SJCRH30 (cell line): ENCODE measurements at regions not wholly inside any gene's neighbourhood (a gene's known extent, or its start where the extent isn't known, plus 50 kb on each side); places are given as distances from the start of the nearest gene placed in this dataset.
A peak's percentile ranks its signal among the peaks of the same experiment; 100 is the strongest.

Experiments used
- DNase-seq, 2 experiments: peaks; one replicate each; pipeline ENCODE4 v3.0.0-alpha.2; 2015 to 2020
- H3K27ac ChIP-seq: fragments of 250-450 bp; sonication (Bioruptor Pico); 2 replicates; pipeline ENCODE4 v1.5.1; 2020; ENCODE audit warnings: mild to moderate bottlenecking, moderate library complexity
- H3K27me3 ChIP-seq: fragments of 250-450 bp; sonication (Bioruptor Pico); 2 replicates; pipeline ENCODE4 v1.5.1; 2020; ENCODE audit warnings: mild to moderate bottlenecking, moderate library complexity
- H3K36me3 ChIP-seq: fragments of 250-450 bp; sonication (Bioruptor Pico); 2 replicates; pipeline ENCODE4 v1.5.1; 2020; ENCODE audit warnings: mild to moderate bottlenecking, moderate library complexity
- H3K4me1 ChIP-seq: fragments of 250-450 bp; sonication (Bioruptor Pico); 2 replicates; pipeline ENCODE4 v1.5.1; 2020; ENCODE audit warnings: mild to moderate bottlenecking, moderate library complexity
- H3K4me3 ChIP-seq: fragments of 250-450 bp; sonication (Bioruptor Pico); 2 replicates; pipeline ENCODE4 v1.5.1; 2020; ENCODE audit warnings: mild to moderate bottlenecking, moderate library complexity
- H3K9me3 ChIP-seq: fragments of 250-450 bp; sonication (Bioruptor Pico); replicated peaks from 2 replicates; pipeline ENCODE4 v1.5.1; 2020; ENCODE audit warnings: mild to moderate bottlenecking, moderate library complexity

GRCh38 chr22:23403152-23403719 lies 176.9 kb downstream of the IGLL1 start:
- Histone ChIP-seq H3K9me3 (no peaks in the 10 kb centered on the region), H3K4me3 (no peak overlapping the region), H3K27ac (no peak overlapping the region), H3K36me3 (no peaks in the 10 kb centered on the region), H3K4me1 (0 out of 2 replicates have a peak, but pooled peaks cover 3% of the 10 kb centered on the region), H3K27me3 (no peaks in the 10 kb centered on the region)
- no peak for DNase-seq

- 0 out of 2 replicates have a peak, but pooled peaks cover 3% of the 10 kb centered on the region for H3K4me1 ChIP-seq
- H3K36me3 ChIP-seq = no peaks in the 10 kb centered on the region
- H3K4me3 ChIP-seq = no peak overlapping the region
- no peaks in the 10 kb centered on the region for H3K9me3 ChIP-seq
- no peak for DNase-seq
- no peak overlapping the region for H3K27ac ChIP-seq
- no peaks in the 10 kb centered on the region for H3K27me3 ChIP-seq
Observed at GRCh38 chr22:23402275-23403151, 177.6 kb downstream of the IGLL1 start.

GRCh38 chr22:23401910-23402274 lies 178.2 kb downstream of the IGLL1 start:
- no peaks in the 10 kb centered on the region for H3K27me3 ChIP-seq
- no peak overlapping the region for H3K27ac ChIP-seq
- no peak for DNase-seq
- 0 out of 2 replicates have a peak, but pooled peaks cover 3% of the 10 kb centered on the region for H3K4me1 ChIP-seq
- H3K36me3 ChIP-seq = no peaks in the 10 kb centered on the region
- no peak overlapping the region for H3K4me3 ChIP-seq
- no peaks in the 10 kb centered on the region for H3K9me3 ChIP-seq

- Histone ChIP-seq H3K9me3 (no peaks in the 10 kb centered on the region), H3K4me3 (no peak overlapping the region), H3K4me1 (0 out of 2 replicates have a peak, but pooled peaks cover 3% of the 10 kb centered on the region), H3K27ac (no peak overlapping the region), H3K36me3 (no peaks in the 10 kb centered on the region), H3K27me3 (no peaks in the 10 kb centered on the region)
- no peak for DNase-seq
Observed at GRCh38 chr22:23401111-23401909, 178.8 kb downstream of the IGLL1 start.

- H3K27ac ChIP-seq = no peak overlapping the region
- H3K9me3 ChIP-seq = no peaks in the 10 kb centered on the region
- no peaks in the 10 kb centered on the region for H3K36me3 ChIP-seq
- no peaks in the 10 kb centered on the region for H3K27me3 ChIP-seq
- H3K4me1 ChIP-seq = 0 out of 2 replicates have a peak, but pooled peaks cover 3% of the 10 kb centered on the region
- DNase-seq = no peak
- H3K4me3 ChIP-seq = no peak overlapping the region
Observed at GRCh38 chr22:23400286-23400981, 179.7 kb downstream of the IGLL1 start.

GRCh38 chr22:23399367-23400285 lies 180.5 kb downstream of the IGLL1 start:
- Histone ChIP-seq H3K4me3 (no peak overlapping the region), H3K36me3 (no peaks in the 10 kb centered on the region), H3K27ac (no peak overlapping the region), H3K9me3 (no peaks in the 10 kb centered on the region), H3K4me1 (0 out of 2 replicates have a peak, but pooled peaks cover 3% of the 10 kb centered on the region), H3K27me3 (no peaks in the 10 kb centered on the region)
- no peak for DNase-seq

GRCh38 chr22:23398701-23399366 lies 181.3 kb downstream of the IGLL1 start:
- no peaks in the 10 kb centered on the region for H3K36me3 ChIP-seq
- DNase-seq = peak; percentile 36 to 55

GRCh38 chr22:23397613-23398567 lies 182.2 kb downstream of the IGLL1 start:
- H3K4me1 ChIP-seq = 0 out of 2 replicates have a peak, but pooled peaks cover 3% of the 10 kb centered on the region
- no peaks in the 10 kb centered on the region for H3K27me3 ChIP-seq
- no peaks in the 10 kb centered on the region for H3K9me3 ChIP-seq
- H3K4me3 ChIP-seq = no peak overlapping the region
- DNase-seq = no peak
- no peaks in the 10 kb centered on the region for H3K36me3 ChIP-seq
- no peak overlapping the region for H3K27ac ChIP-seq

More at GRCh38 chr22:23398701-23399366, 181.3 kb downstream of the IGLL1 start:
- H3K27ac ChIP-seq = no peak overlapping the region
- 0 out of 2 replicates have a peak, but pooled peaks cover 3% of the 10 kb centered on the region for H3K4me1 ChIP-seq
- H3K27me3 ChIP-seq = no peaks in the 10 kb centered on the region
- H3K4me3 ChIP-seq = no peak overlapping the region
- no peaks in the 10 kb centered on the region for H3K9me3 ChIP-seq

GRCh38 chr22:23397008-23397612 lies 183.0 kb downstream of the IGLL1 start:
- Histone ChIP-seq H3K36me3 (no peaks in the 10 kb centered on the region), H3K4me3 (no peak overlapping the region), H3K4me1 (0 out of 2 replicates have a peak, but pooled peaks cover 3% of the 10 kb centered on the region), H3K27ac (no peak overlapping the region), H3K27me3 (no peaks in the 10 kb centered on the region), H3K9me3 (no peaks in the 10 kb centered on the region)
- no peak for DNase-seq

- Histone ChIP-seq H3K36me3 (no peaks in the 10 kb centered on the region), H3K9me3 (no peaks in the 10 kb centered on the region), H3K4me3 (no peak overlapping the region), H3K27me3 (no peaks in the 10 kb centered on the region), H3K27ac (no peak overlapping the region), H3K4me1 (0 out of 2 replicates have a peak, but pooled peaks cover 3% of the 10 kb centered on the region)
- no peak for DNase-seq
Observed at GRCh38 chr22:23396362-23397007, 183.6 kb downstream of the IGLL1 start.

GRCh38 chr22:23395530-23396361 lies 184.3 kb downstream of the IGLL1 start:
- H3K27ac ChIP-seq = no peak overlapping the region
- no peaks in the 10 kb centered on the region for H3K27me3 ChIP-seq
- 0 out of 2 replicates have a peak, but pooled peaks cover 3% of the 10 kb centered on the region for H3K4me1 ChIP-seq
- DNase-seq = no peak
- no peaks in the 10 kb centered on the region for H3K9me3 ChIP-seq
- H3K36me3 ChIP-seq = no peaks in the 10 kb centered on the region
- H3K4me3 ChIP-seq = no peak overlapping the region
